ENCODE measurements at regions not wholly inside any gene's neighbourhood (a gene's known extent, or its start where the extent isn't known, plus 50 kb on each side); places are given as distances from the start of the nearest gene placed in this dataset.
A peak's percentile ranks its signal among the peaks of the same experiment; 100 is the strongest.

GRCh38 chr1:17973694-17974093 is 133.9 kb upstream of the IGSF21 start:
- DNase-seq (ENCODE audit: low spot score): no peak

GRCh38 chr1:17976854-17977253 is 130.7 kb upstream of the IGSF21 start:
- DNase-seq (ENCODE audit: low spot score): no peak

- DNase-seq (ENCODE audit: low spot score): no peak
These were observed 129.6 kb upstream of the IGSF21 start for GRCh38 chr1:17978016-17978415.

GRCh38 chr1:17979815-17980214 is 127.8 kb upstream of the IGSF21 start:
- DNase-seq (ENCODE audit: low spot score): no peak

DNA sequence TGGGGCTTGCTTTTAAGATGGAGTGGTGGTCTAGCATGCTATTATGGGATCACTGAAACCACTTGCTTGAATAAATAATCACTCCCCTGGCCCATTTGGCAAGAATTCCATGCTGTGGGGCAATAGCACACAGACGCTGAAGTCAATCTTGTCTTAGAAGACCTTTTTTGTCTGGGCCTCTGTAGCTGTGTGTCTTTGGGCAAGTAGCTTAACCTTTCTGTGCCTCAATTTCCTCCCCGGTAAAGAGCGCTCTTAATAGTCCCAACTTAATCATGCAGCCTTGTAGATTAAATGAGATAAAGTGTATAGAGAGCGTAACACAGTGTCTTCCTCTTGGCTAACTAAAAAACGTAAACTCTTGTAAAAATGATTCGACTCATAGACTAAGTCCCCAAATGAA is 125.4 kb upstream of the IGSF21 start:
- DNase-seq (ENCODE audit: low spot score): no peak

- peak; percentile 20 for DNase-seq (ENCODE audit: low spot score)
These were observed 123.0 kb upstream of the IGSF21 start for GRCh38 chr1:17984583-17984982.

DNA sequence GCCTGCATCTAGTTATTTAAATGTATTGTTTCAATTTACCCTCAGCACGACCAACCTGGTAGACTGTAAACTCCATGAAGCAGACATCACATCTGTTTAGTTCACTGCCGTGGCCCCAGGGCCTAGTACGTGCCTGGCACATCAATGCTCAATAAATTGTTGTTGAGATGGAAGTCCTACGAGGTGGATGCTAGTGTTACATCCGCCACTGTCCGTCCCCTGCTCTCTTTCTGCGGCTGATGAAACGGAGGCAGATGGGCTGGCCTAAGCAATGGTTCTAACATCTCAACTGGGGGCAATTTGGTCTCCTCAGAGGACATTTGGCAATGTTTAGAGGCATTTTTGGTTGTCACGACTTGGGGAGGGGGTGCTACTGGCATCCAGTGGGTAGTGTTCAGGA is 121.4 kb upstream of the IGSF21 start:
- no peak for DNase-seq (ENCODE audit: low spot score)

DNA sequence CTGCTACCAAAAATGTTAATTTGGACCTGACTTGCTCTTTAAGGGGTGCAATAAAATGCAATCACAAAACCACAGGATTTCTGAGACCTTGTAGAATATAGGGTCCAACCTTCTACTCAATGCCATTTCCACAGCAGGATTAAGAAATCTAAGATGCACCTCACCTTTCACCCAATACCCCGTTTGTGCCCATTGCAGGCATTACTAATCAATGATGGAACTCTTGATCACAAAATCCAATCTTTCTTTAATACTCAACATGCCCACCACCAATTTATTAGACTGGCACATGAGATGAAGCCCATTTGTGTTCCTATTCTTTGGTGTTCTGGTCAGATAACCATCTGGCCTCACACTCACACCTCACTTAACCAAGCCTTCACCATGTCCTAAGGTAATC is 117.2 kb upstream of the IGSF21 start:
- DNase-seq (ENCODE audit: low spot score): no peak

- no peak for DNase-seq (ENCODE audit: low spot score)
These were observed 115.6 kb upstream of the IGSF21 start for GRCh38 chr1:17991996-17992395.

GRCh38 chr1:17992800-17993199 is 114.8 kb upstream of the IGSF21 start:
- DNase-seq (ENCODE audit: low spot score): no peak

GRCh38 chr1:17994046-17994445 is 113.6 kb upstream of the IGSF21 start:
- peak; percentile 33 for DNase-seq (ENCODE audit: low spot score)

- DNase-seq (ENCODE audit: low spot score): no peak
These were observed 112.1 kb upstream of the IGSF21 start for GRCh38 chr1:17995480-17995879.

- DNase-seq (ENCODE audit: low spot score): no peak
These were observed 108.7 kb upstream of the IGSF21 start for GRCh38 chr1:17998889-17999288.

DNA sequence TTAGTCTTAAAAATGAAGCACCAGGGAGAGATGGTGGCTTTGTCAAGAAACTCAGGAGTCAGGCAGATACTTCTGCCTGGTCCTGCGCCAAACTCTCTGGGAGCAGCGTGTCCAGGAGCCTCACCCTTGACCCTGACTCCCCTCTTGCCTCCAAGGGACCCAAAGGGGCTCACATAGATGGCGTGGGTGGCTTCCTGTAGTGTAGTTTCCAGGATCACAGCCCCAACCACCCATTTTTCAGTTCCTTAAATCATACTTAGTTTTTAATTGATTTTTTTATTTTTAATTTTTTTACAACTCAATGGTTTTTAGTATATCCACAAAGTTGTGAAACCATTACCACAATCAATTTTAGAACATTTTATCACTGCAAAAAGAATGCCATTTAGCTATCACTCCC is 107.7 kb upstream of the IGSF21 start:
- DNase-seq (ENCODE audit: low spot score): no peak

GRCh38 chr1:18001725-18002124 is 105.9 kb upstream of the IGSF21 start:
- DNase-seq (ENCODE audit: low spot score): no peak

GRCh38 chr1:18004278-18004677 is 103.3 kb upstream of the IGSF21 start:
- no peak for DNase-seq (ENCODE audit: low spot score)

- no peak for DNase-seq (ENCODE audit: low spot score)
These were observed 102.4 kb upstream of the IGSF21 start for GRCh38 chr1:18005238-18005637.

GRCh38 chr1:18007391-18008041 is 100.1 kb upstream of the IGSF21 start:
- DNase-seq (ENCODE audit: low spot score): no peak

DNA sequence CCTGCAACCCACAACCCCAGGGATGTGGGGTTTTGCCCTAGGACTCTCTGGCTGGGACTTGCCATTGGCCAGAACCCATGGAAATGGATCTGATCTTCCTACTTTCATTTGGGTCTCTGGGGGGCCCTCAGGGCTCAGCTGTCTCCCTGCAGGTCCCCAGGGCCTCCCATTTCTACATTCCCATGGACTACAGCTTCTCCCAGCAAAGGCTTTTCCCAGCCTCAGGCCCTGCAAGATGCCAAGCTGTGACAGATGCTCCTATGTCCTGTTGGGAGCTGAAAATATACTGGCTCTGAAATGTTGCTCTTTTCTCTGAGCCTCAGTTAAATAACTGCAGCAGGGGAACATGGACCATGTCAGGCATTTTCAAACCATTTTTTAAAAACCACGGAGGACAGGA is 99.5 kb upstream of the IGSF21 start:
- no peak for DNase-seq (ENCODE audit: low spot score)

DNA sequence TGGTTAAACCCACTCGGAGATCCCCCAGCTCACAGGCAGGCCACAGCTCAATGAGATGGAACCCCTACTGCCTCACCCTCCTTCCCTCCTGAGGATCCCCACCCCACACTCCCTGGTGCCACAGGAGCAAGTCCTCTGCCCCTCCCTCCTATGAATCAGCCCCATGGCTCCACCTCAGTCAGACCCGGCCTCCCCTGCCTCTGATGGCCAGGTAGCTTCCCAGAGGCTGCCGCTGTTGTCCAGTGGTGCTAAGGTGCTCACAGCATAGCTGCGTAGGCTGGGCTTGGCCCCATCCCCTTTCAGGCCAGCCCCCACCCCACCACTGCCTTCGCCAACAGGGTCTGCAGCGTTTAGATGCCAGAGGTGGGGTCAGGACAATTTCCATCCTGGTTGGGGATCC is 98.5 kb upstream of the IGSF21 start:
- no peak for DNase-seq (ENCODE audit: low spot score)

DNA sequence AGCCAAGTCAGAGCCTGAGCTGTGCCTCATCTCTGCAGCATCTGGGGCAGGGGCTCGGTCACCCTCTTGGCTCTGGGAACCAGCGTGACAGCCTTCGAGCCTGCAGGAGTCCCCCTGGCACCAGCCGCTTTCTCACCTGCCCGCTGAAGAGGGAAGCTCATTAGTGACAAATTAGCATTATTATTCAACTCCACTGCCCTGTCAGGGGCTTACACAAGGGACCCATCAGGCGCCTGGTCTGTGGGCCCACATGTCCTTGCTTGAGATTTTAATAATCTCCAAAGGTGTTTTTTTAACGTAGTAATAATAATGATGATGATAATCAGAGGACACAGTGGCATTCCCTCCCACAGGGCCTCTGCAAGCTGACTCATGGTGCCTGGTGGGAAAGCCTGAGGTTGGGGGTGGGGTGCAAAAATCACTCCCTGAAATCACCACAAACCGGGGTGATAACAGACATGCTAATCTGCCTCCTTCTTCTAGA is 98.1 kb upstream of the IGSF21 start:
- DNase-seq (ENCODE audit: low spot score): no peak

DNA sequence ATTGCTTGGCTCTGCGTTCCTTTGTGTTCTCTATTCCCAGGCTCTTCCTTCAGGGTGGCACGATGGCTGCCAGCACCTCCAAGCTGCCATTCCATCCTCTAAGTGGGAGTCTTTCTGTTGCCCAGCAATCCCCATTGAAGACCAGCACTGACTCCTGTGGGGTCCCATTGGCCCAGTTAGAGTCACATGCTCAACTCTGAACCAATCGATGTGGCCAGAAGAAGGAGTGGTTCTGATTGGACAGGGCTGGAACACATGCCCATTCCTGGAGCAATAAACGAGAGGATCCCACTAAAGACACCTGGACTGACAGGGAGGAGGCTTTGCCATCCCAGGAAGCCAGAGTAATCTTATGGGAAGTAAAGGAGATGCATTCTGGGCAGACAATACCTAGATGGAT is 97.2 kb upstream of the IGSF21 start:
- DNase-seq (ENCODE audit: low spot score): no peak

DNA sequence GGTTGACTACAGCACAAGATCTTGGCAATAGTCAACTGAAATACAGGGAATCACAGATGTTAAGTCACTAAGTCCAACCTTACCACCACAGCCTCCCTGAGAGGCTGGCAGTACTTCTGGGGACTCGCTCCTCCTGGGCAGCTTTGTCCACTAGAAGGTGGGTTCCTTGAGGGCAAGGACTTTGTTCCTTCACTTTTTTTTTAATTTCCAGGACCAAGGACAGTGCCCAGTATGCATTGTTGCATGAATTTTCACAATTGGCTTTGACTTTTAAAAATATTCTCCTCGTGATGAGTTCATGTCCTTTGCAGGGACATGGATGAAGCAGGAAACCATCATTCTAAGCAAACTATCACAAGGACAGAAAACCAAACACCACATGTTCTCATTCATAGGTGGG is 96.7 kb upstream of the IGSF21 start:
- DNase-seq (ENCODE audit: low spot score): no peak

DNA sequence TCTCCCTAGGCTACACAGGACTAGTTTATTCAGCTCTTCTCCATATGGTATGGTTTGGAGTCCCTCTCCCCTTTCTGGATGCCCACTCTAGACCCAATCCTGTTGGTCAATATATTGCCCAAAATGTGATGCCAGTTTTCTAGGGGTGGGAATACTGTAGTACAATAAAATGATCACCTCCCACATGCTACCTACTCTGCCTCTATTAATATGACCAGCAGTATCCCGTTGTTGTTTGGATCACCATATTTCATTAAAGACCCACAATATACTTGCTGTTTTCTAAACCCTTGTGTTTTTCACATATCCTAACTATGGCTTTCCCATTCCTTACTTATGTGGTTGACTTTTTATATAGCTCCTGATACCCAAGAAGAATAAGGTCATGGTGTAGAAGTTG is 95.9 kb upstream of the IGSF21 start:
- no peak for DNase-seq (ENCODE audit: low spot score)

Data from mucosa of gallbladder (tissue), 1 donor.